ENCODE measurements at regions not wholly inside any gene's neighbourhood (a gene's known extent, or its start where the extent isn't known, plus 50 kb on each side); places are given as distances from the start of the nearest gene placed in this dataset.

DNA sequence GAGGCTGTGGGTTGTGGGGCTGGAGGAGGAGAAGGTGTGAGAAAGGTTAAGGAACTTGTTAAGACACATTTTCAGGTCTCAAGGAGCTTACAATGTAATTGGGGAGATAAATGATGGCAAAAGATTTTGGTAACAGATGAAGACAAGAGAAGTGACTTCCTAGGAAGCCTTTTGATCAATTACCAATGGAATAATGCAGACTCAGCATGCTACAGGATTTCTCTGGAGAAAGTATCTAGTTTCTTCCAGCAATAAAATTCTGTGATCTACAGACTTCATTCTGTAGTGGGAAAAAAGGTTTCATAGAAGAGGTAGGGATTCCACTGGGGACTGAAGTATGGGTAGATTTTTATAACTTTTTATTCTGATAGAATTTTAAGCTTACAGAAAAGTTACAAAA is 184.2 kb upstream of the RHOBTB1 start:
- TF ChIP-seq, protein P1, sequence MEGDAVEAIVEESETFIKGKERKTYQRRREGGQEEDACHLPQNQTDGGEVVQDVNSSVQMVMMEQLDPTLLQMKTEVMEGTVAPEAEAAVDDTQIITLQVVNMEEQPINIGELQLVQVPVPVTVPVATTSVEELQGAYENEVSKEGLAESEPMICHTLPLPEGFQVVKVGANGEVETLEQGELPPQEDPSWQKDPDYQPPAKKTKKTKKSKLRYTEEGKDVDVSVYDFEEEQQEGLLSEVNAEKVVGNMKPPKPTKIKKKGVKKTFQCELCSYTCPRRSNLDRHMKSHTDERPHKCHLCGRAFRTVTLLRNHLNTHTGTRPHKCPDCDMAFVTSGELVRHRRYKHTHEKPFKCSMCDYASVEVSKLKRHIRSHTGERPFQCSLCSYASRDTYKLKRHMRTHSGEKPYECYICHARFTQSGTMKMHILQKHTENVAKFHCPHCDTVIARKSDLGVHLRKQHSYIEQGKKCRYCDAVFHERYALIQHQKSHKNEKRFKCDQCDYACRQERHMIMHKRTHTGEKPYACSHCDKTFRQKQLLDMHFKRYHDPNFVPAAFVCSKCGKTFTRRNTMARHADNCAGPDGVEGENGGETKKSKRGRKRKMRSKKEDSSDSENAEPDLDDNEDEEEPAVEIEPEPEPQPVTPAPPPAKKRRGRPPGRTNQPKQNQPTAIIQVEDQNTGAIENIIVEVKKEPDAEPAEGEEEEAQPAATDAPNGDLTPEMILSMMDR (IDR thresholded peaks at IDR 0.05; ENCODE audit: insufficient read depth, low read length, poor library complexity, severe bottlenecking): no peak
- TF ChIP-seq EZH2phosphoT487 (conservative IDR thresholded peaks at IDR 0.05; ENCODE audit: low read length): no peak

Data from SU-DHL-6 (cell line).